Muscle layer of colon (tissue), 2 donors: ENCODE measurements at regions not wholly inside any gene's neighbourhood (a gene's known extent, or its start where the extent isn't known, plus 50 kb on each side); places are given as distances from the start of the nearest gene placed in this dataset.

Experiments
- H3K27ac ChIP-seq: one replicate; pipeline ENCODE4 v1.7.0; 2013; ENCODE audit warnings: low read depth, mild to moderate bottlenecking, low read length, moderate library complexity
- H3K27me3 ChIP-seq, 2 donors: one replicate each; pipeline ENCODE4 v1.7.0; 2013; ENCODE audit warnings: low read length in 2 of 2, mild to moderate bottlenecking in 2 of 2; ENCODE audit not compliant: insufficient read depth in 2 of 2, control insufficient read depth in 1 of 2
- H3K36me3 ChIP-seq: one replicate; pipeline ENCODE4 v1.7.0; 2013; ENCODE audit warnings: mild to moderate bottlenecking, low read length; ENCODE audit not compliant: insufficient read depth
- H3K4me1 ChIP-seq: one replicate; pipeline ENCODE4 v1.7.0; 2013; ENCODE audit warnings: mild to moderate bottlenecking, low read length; ENCODE audit not compliant: insufficient read depth
- H3K4me3 ChIP-seq, 2 donors: one replicate each; pipeline ENCODE4 v1.7.0; 2013; ENCODE audit warnings: low read length in 2 of 2, low read depth in 1 of 2, mild to moderate bottlenecking in 1 of 2, moderate library complexity in 1 of 2
- H3K9ac ChIP-seq: one replicate; pipeline ENCODE4 v1.7.0; 2013; ENCODE audit warnings: low read length
- H3K9me3 ChIP-seq: one replicate; pipeline ENCODE4 v1.7.0; 2013; ENCODE audit warnings: mild to moderate bottlenecking, low read length
- donor health status: abdominal sarcoma.
- donor health status: Adenocarcinoma of cecum.

GRCh38 chr15:46297766-46298165 is 662.9 kb downstream of the SQOR start:
- Histone ChIP-seq H3K4me1 (no peaks in the 10 kb centered on the region), H3K27ac (no peak overlapping the region), H3K9me3 (no peaks in the 10 kb centered on the region), H3K36me3 (no peaks in the 10 kb centered on the region), H3K9ac (no peak overlapping the region), H3K27me3 (no peaks in the 10 kb centered on the region), H3K4me3 (no peak overlapping the region)

GRCh38 chr15:46300716-46301115 is 665.9 kb downstream of the SQOR start:
- Histone ChIP-seq H3K4me3 (no peak overlapping the region), H3K9ac (no peak overlapping the region), H3K9me3 (no peaks in the 10 kb centered on the region), H3K36me3 (no peaks in the 10 kb centered on the region), H3K27me3 (no peaks in the 10 kb centered on the region), H3K4me1 (no peaks in the 10 kb centered on the region), H3K27ac (no peak overlapping the region)

GRCh38 chr15:46301291-46301690 is 666.5 kb downstream of the SQOR start:
- Histone ChIP-seq H3K27me3 (no peaks in the 10 kb centered on the region), H3K36me3 (no peaks in the 10 kb centered on the region), H3K9ac (no peak overlapping the region), H3K4me1 (no peaks in the 10 kb centered on the region), H3K4me3 (no peak overlapping the region), H3K27ac (no peak overlapping the region), H3K9me3 (no peaks in the 10 kb centered on the region)

GRCh38 chr15:46301826-46302225 is 667.0 kb downstream of the SQOR start:
- Histone ChIP-seq H3K36me3 (no peaks in the 10 kb centered on the region), H3K27ac (no peak overlapping the region), H3K27me3 (no peaks in the 10 kb centered on the region), H3K9me3 (no peaks in the 10 kb centered on the region), H3K4me3 (no peak overlapping the region), H3K9ac (no peak overlapping the region), H3K4me1 (no peaks in the 10 kb centered on the region)

- Histone ChIP-seq H3K36me3 (no peaks in the 10 kb centered on the region), H3K27ac (no peak overlapping the region), H3K9ac (no peak overlapping the region), H3K9me3 (no peaks in the 10 kb centered on the region), H3K4me1 (no peaks in the 10 kb centered on the region), H3K4me3 (no peak overlapping the region), H3K27me3 (no peaks in the 10 kb centered on the region)
Measured at GRCh38 chr15:46304321-46304720, 669.5 kb downstream of the SQOR start.

- Histone ChIP-seq H3K9ac (no peak overlapping the region), H3K27ac (no peak overlapping the region), H3K4me1 (no peaks in the 10 kb centered on the region), H3K4me3 (no peak overlapping the region), H3K36me3 (no peaks in the 10 kb centered on the region), H3K27me3 (no peaks in the 10 kb centered on the region), H3K9me3 (no peaks in the 10 kb centered on the region)
Measured at GRCh38 chr15:46307746-46308145, 672.9 kb downstream of the SQOR start.

GRCh38 chr15:46309914-46310313 is 675.1 kb downstream of the SQOR start:
- Histone ChIP-seq H3K27ac (no peak overlapping the region), H3K9me3 (no peaks in the 10 kb centered on the region), H3K27me3 (no peaks in the 10 kb centered on the region), H3K9ac (no peak overlapping the region), H3K4me1 (no peaks in the 10 kb centered on the region), H3K4me3 (no peak overlapping the region), H3K36me3 (no peaks in the 10 kb centered on the region)

- H3K27ac ChIP-seq = no peak overlapping the region
- H3K9me3 ChIP-seq = no peaks in the 10 kb centered on the region
- no peak overlapping the region for H3K9ac ChIP-seq
- no peak overlapping the region for H3K4me3 ChIP-seq
- H3K4me1 ChIP-seq = no peaks in the 10 kb centered on the region
- no peaks in the 10 kb centered on the region for H3K36me3 ChIP-seq
- no peaks in the 10 kb centered on the region for H3K27me3 ChIP-seq
Measured at GRCh38 chr15:46312133-46312740, 677.4 kb downstream of the SQOR start.

GRCh38 chr15:46315434-46315833 is 680.6 kb downstream of the SQOR start:
- Histone ChIP-seq H3K36me3 (no peaks in the 10 kb centered on the region), H3K9ac (no peak overlapping the region), H3K27ac (no peak overlapping the region), H3K4me1 (no peaks in the 10 kb centered on the region), H3K27me3 (no peaks in the 10 kb centered on the region), H3K9me3 (no peaks in the 10 kb centered on the region), H3K4me3 (no peak overlapping the region)

- no peaks in the 10 kb centered on the region for H3K27me3 ChIP-seq
- no peak overlapping the region for H3K27ac ChIP-seq
- no peaks in the 10 kb centered on the region for H3K9me3 ChIP-seq
- H3K9ac ChIP-seq = no peak overlapping the region
- no peaks in the 10 kb centered on the region for H3K4me1 ChIP-seq
- no peaks in the 10 kb centered on the region for H3K36me3 ChIP-seq
- no peak overlapping the region for H3K4me3 ChIP-seq
Measured at GRCh38 chr15:46316024-46316423, 681.2 kb downstream of the SQOR start.

GRCh38 chr15:46317029-46317428 is 682.2 kb downstream of the SQOR start:
- no peaks in the 10 kb centered on the region for H3K36me3 ChIP-seq
- no peaks in the 10 kb centered on the region for H3K27me3 ChIP-seq
- H3K27ac ChIP-seq = no peak overlapping the region
- H3K4me1 ChIP-seq = no peaks in the 10 kb centered on the region
- H3K9me3 ChIP-seq = no peaks in the 10 kb centered on the region
- no peak overlapping the region for H3K9ac ChIP-seq
- no peak overlapping the region for H3K4me3 ChIP-seq

- H3K4me3 ChIP-seq = no peak overlapping the region
- no peak overlapping the region for H3K27ac ChIP-seq
- H3K9ac ChIP-seq = no peak overlapping the region
- H3K36me3 ChIP-seq = no peaks in the 10 kb centered on the region
- H3K9me3 ChIP-seq = no peaks in the 10 kb centered on the region
- H3K27me3 ChIP-seq = no peaks in the 10 kb centered on the region
- no peaks in the 10 kb centered on the region for H3K4me1 ChIP-seq
Measured at GRCh38 chr15:46322753-46323152, 687.9 kb downstream of the SQOR start.
